HFFc6 (cell line): ENCODE measurements at regions not wholly inside any gene's neighbourhood (a gene's known extent, or its start where the extent isn't known, plus 50 kb on each side); places are given as distances from the start of the nearest gene placed in this dataset.

ENCODE experiments used
- DNase-seq: peaks from one replicate; pipeline ENCODE4 v3.0.0-alpha.2; 2018
- H3K27ac Mint-ChIP-seq: 2 replicates; pipeline ENCODE4 v1.8.0; 2020; ENCODE audit warnings: mild to moderate bottlenecking, mixed read lengths
- H3K27me3 Mint-ChIP-seq: 2 replicates; pipeline ENCODE4 v1.8.0; 2021; ENCODE audit warnings: mild to moderate bottlenecking, moderate library complexity, mixed read lengths; ENCODE audit not compliant: insufficient read depth
- H3K36me3 Mint-ChIP-seq: 2 replicates; pipeline ENCODE4 v1.8.0; 2021; ENCODE audit warnings: low read depth, mixed read lengths
- H3K4me1 Mint-ChIP-seq: 2 replicates; pipeline ENCODE4 v1.8.0; 2020; ENCODE audit warnings: low read depth, mixed read lengths
- H3K4me3 Mint-ChIP-seq: 2 replicates; pipeline ENCODE4 v1.8.0; 2020; ENCODE audit warnings: mild to moderate bottlenecking, moderate library complexity, mixed read lengths
- H3K9me3 Mint-ChIP-seq: 2 replicates; pipeline ENCODE4 v1.8.0; 2020; ENCODE audit warnings: mild to moderate bottlenecking, mixed read lengths
- TF ChIP-seq, protein P1 (sequence below): fragments of 200-600 bp; sonication (generic); IDR thresholded peaks from 2 replicates; pipeline ENCODE4 v1.5.0; 2021; ENCODE audit warnings: antibody characterized with exemption, mild to moderate bottlenecking

DNA sequence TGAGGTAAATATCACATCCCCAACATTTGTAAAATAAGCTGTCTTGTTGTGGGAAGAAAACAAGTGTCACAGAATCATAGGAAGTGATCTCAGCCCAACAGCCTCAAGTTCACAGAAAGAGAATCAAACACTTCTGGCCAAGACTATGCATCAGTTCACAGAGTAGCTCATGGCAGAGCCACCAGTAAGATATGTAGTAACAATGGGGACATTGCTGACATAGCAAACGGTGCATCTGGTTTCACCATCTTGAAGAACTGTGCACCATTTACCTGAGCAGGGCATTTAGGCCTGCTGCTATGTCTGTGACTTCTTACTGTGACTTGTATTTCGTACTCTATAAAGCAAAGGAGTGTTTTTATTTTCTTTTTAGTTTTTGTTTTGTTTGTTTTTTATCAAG is 585.3 kb upstream of the FAT3 start:
- no peaks in the 10 kb centered on the region for H3K4me1 Mint-ChIP-seq
- peaks cover 37% of the 10 kb centered on the region for H3K9me3 Mint-ChIP-seq
- DNase-seq, result no peak
- no peak overlapping the region for H3K27ac Mint-ChIP-seq
- no peaks in the 10 kb centered on the region; the same call in 1 of the 2 replicates for H3K27me3 Mint-ChIP-seq
- no peaks in the 10 kb centered on the region for H3K36me3 Mint-ChIP-seq
- no peak overlapping the region for H3K4me3 Mint-ChIP-seq
- TF ChIP-seq, protein P1, sequence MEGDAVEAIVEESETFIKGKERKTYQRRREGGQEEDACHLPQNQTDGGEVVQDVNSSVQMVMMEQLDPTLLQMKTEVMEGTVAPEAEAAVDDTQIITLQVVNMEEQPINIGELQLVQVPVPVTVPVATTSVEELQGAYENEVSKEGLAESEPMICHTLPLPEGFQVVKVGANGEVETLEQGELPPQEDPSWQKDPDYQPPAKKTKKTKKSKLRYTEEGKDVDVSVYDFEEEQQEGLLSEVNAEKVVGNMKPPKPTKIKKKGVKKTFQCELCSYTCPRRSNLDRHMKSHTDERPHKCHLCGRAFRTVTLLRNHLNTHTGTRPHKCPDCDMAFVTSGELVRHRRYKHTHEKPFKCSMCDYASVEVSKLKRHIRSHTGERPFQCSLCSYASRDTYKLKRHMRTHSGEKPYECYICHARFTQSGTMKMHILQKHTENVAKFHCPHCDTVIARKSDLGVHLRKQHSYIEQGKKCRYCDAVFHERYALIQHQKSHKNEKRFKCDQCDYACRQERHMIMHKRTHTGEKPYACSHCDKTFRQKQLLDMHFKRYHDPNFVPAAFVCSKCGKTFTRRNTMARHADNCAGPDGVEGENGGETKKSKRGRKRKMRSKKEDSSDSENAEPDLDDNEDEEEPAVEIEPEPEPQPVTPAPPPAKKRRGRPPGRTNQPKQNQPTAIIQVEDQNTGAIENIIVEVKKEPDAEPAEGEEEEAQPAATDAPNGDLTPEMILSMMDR, result no peak

DNA sequence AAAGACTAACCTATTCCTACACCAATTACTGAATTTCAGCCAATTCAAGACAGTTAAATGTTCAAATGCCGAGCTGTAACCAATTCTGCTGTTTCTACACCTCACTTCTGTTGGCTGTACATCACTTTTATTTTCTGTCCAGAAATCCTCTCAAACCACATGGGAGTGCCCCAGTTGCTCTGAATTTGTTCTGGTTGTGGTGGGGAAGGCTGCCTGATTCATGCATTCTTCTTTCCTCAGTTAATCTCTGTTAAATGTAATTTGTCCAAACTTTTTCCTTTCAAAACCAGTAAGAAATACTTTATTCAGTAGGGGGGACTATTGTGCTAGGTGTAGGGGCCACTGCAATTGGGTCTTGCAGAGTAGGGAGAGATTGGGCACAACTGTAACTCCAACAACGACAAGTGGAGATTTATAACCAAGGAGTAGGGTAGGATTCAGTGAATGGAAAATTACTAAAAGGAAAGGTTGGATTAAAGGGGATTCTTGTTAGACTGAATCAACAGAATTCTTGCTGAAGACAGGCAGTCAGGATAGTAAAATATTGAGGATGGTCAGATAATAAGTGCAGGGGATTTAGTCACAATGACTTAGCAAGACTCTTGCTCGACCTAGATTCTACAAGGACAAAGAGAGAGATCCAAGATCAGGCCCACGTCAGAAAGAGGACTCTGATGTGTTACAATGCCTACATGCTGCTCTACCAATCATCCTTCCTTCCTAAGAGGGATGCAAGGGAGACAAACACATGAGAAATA is 593.5 kb upstream of the FAT3 start:
- H3K27ac Mint-ChIP-seq, result no peak overlapping the region
- peaks cover 30% of the 10 kb centered on the region for H3K9me3 Mint-ChIP-seq
- no peak for DNase-seq
- H3K4me1 Mint-ChIP-seq, result no peaks in the 10 kb centered on the region
- TF ChIP-seq, protein P1, result no peak
- H3K36me3 Mint-ChIP-seq, result no peaks in the 10 kb centered on the region
- no peak overlapping the region for H3K4me3 Mint-ChIP-seq
- H3K27me3 Mint-ChIP-seq, result no peaks in the 10 kb centered on the region

- H3K27ac Mint-ChIP-seq, result no peak overlapping the region
- no peaks in the 10 kb centered on the region for H3K4me1 Mint-ChIP-seq
- TF ChIP-seq, protein P1, result no peak
- DNase-seq, result no peak
- H3K36me3 Mint-ChIP-seq, result no peaks in the 10 kb centered on the region
- no peak overlapping the region for H3K4me3 Mint-ChIP-seq
- H3K27me3 Mint-ChIP-seq, result no peaks in the 10 kb centered on the region
- peaks cover 21% of the 10 kb centered on the region for H3K9me3 Mint-ChIP-seq
These were observed 599.1 kb upstream of the FAT3 start for GRCh38 chr11:91625495-91625894.

DNA sequence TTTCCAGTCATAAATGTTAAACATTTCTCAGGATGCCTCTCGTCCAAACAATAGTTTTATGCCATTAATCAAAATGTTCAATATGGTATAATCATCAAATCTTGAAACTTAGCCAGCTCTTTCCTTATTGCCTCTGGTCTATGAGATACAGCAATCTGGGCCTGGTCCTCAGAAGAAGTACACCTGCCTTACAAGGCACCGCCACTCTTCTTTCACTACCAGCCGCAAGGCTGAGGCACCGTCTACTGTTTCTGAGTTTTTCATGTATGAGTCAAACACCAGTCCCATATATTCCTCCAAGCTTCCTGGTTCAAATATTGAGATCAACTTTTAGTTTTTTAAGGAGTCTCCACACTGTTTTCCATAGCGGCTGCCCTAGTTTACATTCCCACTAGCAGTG is 600.6 kb upstream of the FAT3 start:
- TF ChIP-seq, protein P1, result no peak
- no peak overlapping the region for H3K27ac Mint-ChIP-seq
- peaks cover 35% of the 10 kb centered on the region for H3K9me3 Mint-ChIP-seq
- H3K36me3 Mint-ChIP-seq, result no peaks in the 10 kb centered on the region
- no peak overlapping the region for H3K4me3 Mint-ChIP-seq
- no peak for DNase-seq
- no peaks in the 10 kb centered on the region for H3K4me1 Mint-ChIP-seq
- H3K27me3 Mint-ChIP-seq, result no peaks in the 10 kb centered on the region

- Mint-ChIP-seq H3K27me3 (no peaks in the 10 kb centered on the region), H3K27ac (no peak overlapping the region), H3K4me1 (no peaks in the 10 kb centered on the region), H3K36me3 (no peaks in the 10 kb centered on the region), H3K9me3 (peaks cover 14% of the 10 kb centered on the region), H3K4me3 (no peak overlapping the region)
- no peak for DNase-seq
- TF ChIP-seq, protein P1, result no peak
These were observed 615.9 kb upstream of the FAT3 start for GRCh38 chr11:91608677-91609076.
